ENCODE measurements at regions not wholly inside any gene's neighbourhood (a gene's known extent, or its start where the extent isn't known, plus 50 kb on each side); places are given as distances from the start of the nearest gene placed in this dataset.
"Not testable (repeated sequence)": the region's sequence is repeated elsewhere in the genome, so short reads cannot be mapped to it uniquely, and the experiment has no call there.

GRCh38 chr22:22378446-22379415 lies 129.8 kb downstream of the ZNF280B start:
- no peak overlapping the region for H3K27ac ChIP-seq (ENCODE audit: low read depth, low read length)
- no peak overlapping the region for H3K4me3 Mint-ChIP-seq
- no peaks in the 10 kb centered on the region for H3K4me1 Mint-ChIP-seq
- no peak overlapping the region for H3K27ac Mint-ChIP-seq
- H3K4me1 ChIP-seq (ENCODE audit: control insufficient read depth, insufficient read depth, low read length) = no peaks in the 10 kb centered on the region
- H3K36me3 ChIP-seq (ENCODE audit: control insufficient read depth, insufficient read depth, low read length) = no peaks in the 10 kb centered on the region
- H3K4me3 ChIP-seq (ENCODE audit: low read length) = no peak overlapping the region
- no peaks in the 10 kb centered on the region for H3K36me3 Mint-ChIP-seq (ENCODE audit: low read depth)
- 82 to 83% methylated on average over 2 to 7 of the region's 8 CpGs for WGBS, 2 experiments (ENCODE audit: insufficient coverage in 1 of 2, insufficient read length in 1 of 2)
- no peak for TF ChIP-seq CTCF (conservative IDR thresholded peaks at IDR 0.05)
- peaks cover 98% of the 10 kb centered on the region for H3K27me3 Mint-ChIP-seq (ENCODE audit: insufficient read depth)
- no peaks in the 10 kb centered on the region for H3K9me3 Mint-ChIP-seq
- H3K9ac ChIP-seq (ENCODE audit: extremely low read depth, low read length, poor library complexity, severe bottlenecking) = no peak overlapping the region
- H3K9me3 ChIP-seq (ENCODE audit: control insufficient read depth, low read length) = no peaks in the 10 kb centered on the region
- H3K27me3 ChIP-seq (ENCODE audit: control insufficient read depth, insufficient read depth, low read length, poor library complexity, severe bottlenecking) = peaks cover 87% of the 10 kb centered on the region
- DNase-seq = no peak

GRCh38 chr22:22380098-22381030 lies 128.2 kb downstream of the ZNF280B start:
- H3K27me3 Mint-ChIP-seq (ENCODE audit: insufficient read depth) = peaks cover 98% of the 10 kb centered on the region
- no peaks in the 10 kb centered on the region for H3K9me3 Mint-ChIP-seq
- Histone ChIP-seq H3K9ac (ENCODE audit: extremely low read depth, low read length, poor library complexity, severe bottlenecking) (no peak overlapping the region), H3K27me3 (ENCODE audit: control insufficient read depth, insufficient read depth, low read length, poor library complexity, severe bottlenecking) (peaks cover 88% of the 10 kb centered on the region), H3K9me3 (ENCODE audit: control insufficient read depth, low read length) (no peaks in the 10 kb centered on the region), H3K4me3 (ENCODE audit: low read length) (no peak overlapping the region), H3K27ac (ENCODE audit: low read depth, low read length) (no peak overlapping the region), H3K4me1 (ENCODE audit: control insufficient read depth, insufficient read depth, low read length) (no peaks in the 10 kb centered on the region), H3K36me3 (ENCODE audit: control insufficient read depth, insufficient read depth, low read length) (no peaks in the 10 kb centered on the region)
- WGBS, 2 experiments (ENCODE audit: insufficient coverage in 1 of 2, insufficient read length in 1 of 2) = 23 to 33% methylated on average over 5 to 11 of the region's 11 CpGs
- H3K36me3 Mint-ChIP-seq (ENCODE audit: low read depth) = no peaks in the 10 kb centered on the region
- peak; percentile 88 for DNase-seq
- no peak overlapping the region for H3K27ac Mint-ChIP-seq
- TF ChIP-seq CTCF (conservative IDR thresholded peaks at IDR 0.05) = peak; percentile 69
- H3K4me1 Mint-ChIP-seq = no peaks in the 10 kb centered on the region
- H3K4me3 Mint-ChIP-seq = no peak overlapping the region

- not testable (repeated sequence) for H3K4me3 Mint-ChIP-seq; H3K4me1 ChIP-seq (ENCODE audit: control insufficient read depth, insufficient read depth, low read length); H3K36me3 ChIP-seq (ENCODE audit: control insufficient read depth, insufficient read depth, low read length); H3K36me3 Mint-ChIP-seq (ENCODE audit: low read depth); H3K9ac ChIP-seq (ENCODE audit: extremely low read depth, low read length, poor library complexity, severe bottlenecking); DNase-seq; H3K9me3 Mint-ChIP-seq; H3K4me3 ChIP-seq (ENCODE audit: low read length); H3K27ac Mint-ChIP-seq; H3K4me1 Mint-ChIP-seq; H3K9me3 ChIP-seq (ENCODE audit: control insufficient read depth, low read length); H3K27ac ChIP-seq (ENCODE audit: low read depth, low read length)
- WGBS, 2 experiments (ENCODE audit: insufficient coverage in 1 of 2, insufficient read length in 1 of 2) = 88% methylated on average over 2 of the region's 2 CpGs
- peaks cover 98% of the 10 kb centered on the region for H3K27me3 Mint-ChIP-seq (ENCODE audit: insufficient read depth)
- H3K27me3 ChIP-seq (ENCODE audit: control insufficient read depth, insufficient read depth, low read length, poor library complexity, severe bottlenecking) = peaks cover 88% of the 10 kb centered on the region
Measured at GRCh38 chr22:22381292-22381691, 127.2 kb downstream of the ZNF280B start.

All from endodermal cell (in vitro differentiated cells).